ENCODE measurements at regions not wholly inside any gene's neighbourhood (a gene's known extent, or its start where the extent isn't known, plus 50 kb on each side); places are given as distances from the start of the nearest gene placed in this dataset.

DNA sequence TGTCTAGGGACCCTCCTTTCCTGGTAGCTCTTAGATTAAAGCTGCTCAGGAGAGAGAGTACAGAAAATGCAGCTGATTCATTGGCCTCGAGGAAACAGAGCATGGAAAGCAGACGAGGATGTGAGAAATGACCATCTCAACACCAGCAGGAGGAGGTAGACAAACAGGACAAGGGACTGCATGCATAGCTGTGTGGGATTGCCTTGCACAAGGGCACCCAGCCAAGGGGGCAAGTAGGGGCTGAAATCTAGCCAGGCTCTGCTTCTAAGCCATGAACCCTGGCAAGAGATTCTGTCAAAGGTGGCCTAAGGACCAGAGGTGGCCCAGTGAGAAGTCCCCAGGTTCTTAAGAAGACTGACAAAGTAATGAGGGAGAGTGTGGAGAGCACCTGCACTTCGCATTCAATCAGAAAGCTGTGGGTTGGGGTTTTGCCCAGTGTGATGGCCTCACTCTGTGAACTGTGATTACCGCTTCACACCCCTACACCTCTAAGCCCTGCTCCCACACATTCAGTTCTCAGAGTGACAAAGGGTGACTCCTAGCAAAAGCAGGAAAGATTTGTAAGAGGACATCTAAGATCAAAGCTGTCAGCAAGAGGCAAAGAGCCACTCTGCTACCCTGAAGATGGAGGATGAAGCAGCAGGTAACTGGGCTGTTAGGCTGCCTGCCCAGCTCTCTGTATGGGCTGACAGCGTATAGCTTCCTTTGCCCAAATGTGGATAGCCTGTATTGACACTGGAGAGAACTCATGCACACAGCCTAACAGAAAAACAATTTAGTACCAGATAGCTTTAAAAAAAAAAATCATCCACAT lies 151.3 kb upstream of the PELI1 start:
- H3K27ac ChIP-seq (ENCODE audit: low read depth, low read length), result no peak overlapping the region
- H3K79me2 ChIP-seq (ENCODE audit: insufficient read depth, low read length), result no peaks in the 10 kb centered on the region
- peaks cover 36% of the 10 kb centered on the region for H3K27me3 ChIP-seq (ENCODE audit: insufficient read depth, low read length)
- DNase-seq (ENCODE audit: insufficient read length, low spot score, missing footprints), result no peak
- H3K4me2 ChIP-seq (ENCODE audit: insufficient read depth, low read length), result no peak overlapping the region
- H4K20me1 ChIP-seq (ENCODE audit: insufficient read depth, low read length), result no peaks in the 10 kb centered on the region
- no peaks in the 10 kb centered on the region for H3K36me3 ChIP-seq (ENCODE audit: insufficient read depth, low read length)
- peaks cover 11% of the 10 kb centered on the region for H3K4me1 ChIP-seq (ENCODE audit: insufficient read depth, low read length)
- H3K4me3 ChIP-seq (ENCODE audit: insufficient read depth, low read length), result no peak overlapping the region
- H2AFZ ChIP-seq (ENCODE audit: low read length), result no peak overlapping the region
- TF ChIP-seq, protein P1, sequence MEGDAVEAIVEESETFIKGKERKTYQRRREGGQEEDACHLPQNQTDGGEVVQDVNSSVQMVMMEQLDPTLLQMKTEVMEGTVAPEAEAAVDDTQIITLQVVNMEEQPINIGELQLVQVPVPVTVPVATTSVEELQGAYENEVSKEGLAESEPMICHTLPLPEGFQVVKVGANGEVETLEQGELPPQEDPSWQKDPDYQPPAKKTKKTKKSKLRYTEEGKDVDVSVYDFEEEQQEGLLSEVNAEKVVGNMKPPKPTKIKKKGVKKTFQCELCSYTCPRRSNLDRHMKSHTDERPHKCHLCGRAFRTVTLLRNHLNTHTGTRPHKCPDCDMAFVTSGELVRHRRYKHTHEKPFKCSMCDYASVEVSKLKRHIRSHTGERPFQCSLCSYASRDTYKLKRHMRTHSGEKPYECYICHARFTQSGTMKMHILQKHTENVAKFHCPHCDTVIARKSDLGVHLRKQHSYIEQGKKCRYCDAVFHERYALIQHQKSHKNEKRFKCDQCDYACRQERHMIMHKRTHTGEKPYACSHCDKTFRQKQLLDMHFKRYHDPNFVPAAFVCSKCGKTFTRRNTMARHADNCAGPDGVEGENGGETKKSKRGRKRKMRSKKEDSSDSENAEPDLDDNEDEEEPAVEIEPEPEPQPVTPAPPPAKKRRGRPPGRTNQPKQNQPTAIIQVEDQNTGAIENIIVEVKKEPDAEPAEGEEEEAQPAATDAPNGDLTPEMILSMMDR (IDR thresholded peaks at IDR 0.05; ENCODE audit: extremely low read depth, low read depth, low read length), result no peak
- H3K9me3 ChIP-seq (ENCODE audit: low read depth, low read length), result no peaks in the 10 kb centered on the region

DNA sequence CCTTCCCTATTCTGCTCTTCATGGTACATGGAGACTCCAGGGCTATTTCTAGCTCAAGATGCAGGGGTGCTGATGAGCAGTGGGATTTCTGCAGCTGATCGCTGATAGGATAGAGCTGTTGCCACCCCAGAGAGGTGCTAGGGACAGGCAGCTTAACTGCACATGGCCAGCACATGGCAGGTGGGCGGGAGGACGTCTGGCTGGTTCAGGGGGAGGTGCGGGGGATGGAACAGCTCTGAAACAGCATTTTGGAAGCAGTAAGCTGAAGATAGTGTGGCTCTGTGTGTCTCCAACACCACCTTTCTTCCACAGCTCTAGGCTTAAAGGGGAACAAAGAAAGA lies 151.9 kb upstream of the PELI1 start:
- Histone ChIP-seq H3K27ac (ENCODE audit: low read depth, low read length) (no peak overlapping the region), H3K4me1 (ENCODE audit: insufficient read depth, low read length) (peaks cover 5% of the 10 kb centered on the region), H2AFZ (ENCODE audit: low read length) (no peak overlapping the region), H3K4me3 (ENCODE audit: insufficient read depth, low read length) (no peak overlapping the region), H3K9me3 (ENCODE audit: low read depth, low read length) (no peaks in the 10 kb centered on the region), H4K20me1 (ENCODE audit: insufficient read depth, low read length) (no peaks in the 10 kb centered on the region), H3K36me3 (ENCODE audit: insufficient read depth, low read length) (no peaks in the 10 kb centered on the region), H3K79me2 (ENCODE audit: insufficient read depth, low read length) (no peaks in the 10 kb centered on the region), H3K4me2 (ENCODE audit: insufficient read depth, low read length) (no peak overlapping the region), H3K27me3 (ENCODE audit: insufficient read depth, low read length) (peaks cover 37% of the 10 kb centered on the region)
- no peak for DNase-seq (ENCODE audit: insufficient read length, low spot score, missing footprints)
- TF ChIP-seq, protein P1 (IDR thresholded peaks at IDR 0.05; ENCODE audit: extremely low read depth, low read depth, low read length), result no peak

DNA sequence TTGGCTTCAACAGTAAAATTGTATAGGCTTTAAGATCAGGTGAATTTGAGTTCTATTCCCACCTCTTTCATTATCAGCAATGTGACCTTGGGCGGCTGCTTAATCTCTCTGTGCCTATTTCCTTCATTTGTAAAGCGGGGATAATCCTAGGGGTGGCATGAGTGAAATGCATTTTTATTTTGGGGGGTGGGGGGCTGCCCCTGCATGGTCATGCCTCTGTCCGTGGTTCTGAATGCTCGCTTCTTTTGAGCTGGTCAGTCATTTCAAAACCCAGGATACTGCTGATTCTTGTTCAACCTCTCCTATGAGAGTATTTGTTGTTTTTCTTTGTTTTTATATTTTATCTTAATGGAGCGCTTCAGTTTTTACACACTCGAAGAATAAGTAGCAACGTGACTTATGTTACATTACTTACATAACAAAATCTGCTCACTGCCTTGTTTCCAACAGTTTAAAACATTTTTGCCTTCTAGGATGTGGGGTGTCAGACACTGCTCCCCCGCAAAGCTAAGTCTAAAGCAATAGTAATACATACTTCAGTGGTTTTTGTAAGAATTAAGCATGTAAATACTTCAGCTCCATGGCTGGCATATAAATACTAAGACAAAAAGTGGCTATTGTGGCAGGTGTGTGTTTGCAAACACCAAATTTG lies 152.6 kb upstream of the PELI1 start:
- no peaks in the 10 kb centered on the region for H3K36me3 ChIP-seq (ENCODE audit: insufficient read depth, low read length)
- H3K4me3 ChIP-seq (ENCODE audit: insufficient read depth, low read length), result no peak overlapping the region
- H4K20me1 ChIP-seq (ENCODE audit: insufficient read depth, low read length), result no peaks in the 10 kb centered on the region
- H3K27me3 ChIP-seq (ENCODE audit: insufficient read depth, low read length), result peaks cover 41% of the 10 kb centered on the region
- no peaks in the 10 kb centered on the region for H3K9me3 ChIP-seq (ENCODE audit: low read depth, low read length)
- no peak overlapping the region for H3K4me2 ChIP-seq (ENCODE audit: insufficient read depth, low read length)
- H3K27ac ChIP-seq (ENCODE audit: low read depth, low read length), result no peak overlapping the region
- no peaks in the 10 kb centered on the region for H3K79me2 ChIP-seq (ENCODE audit: insufficient read depth, low read length)
- TF ChIP-seq, protein P1 (IDR thresholded peaks at IDR 0.05; ENCODE audit: extremely low read depth, low read depth, low read length), result no peak
- no peaks in the 10 kb centered on the region for H3K4me1 ChIP-seq (ENCODE audit: insufficient read depth, low read length)
- no peak overlapping the region for H2AFZ ChIP-seq (ENCODE audit: low read length)
- no peak for DNase-seq (ENCODE audit: insufficient read length, low spot score, missing footprints)

DNA sequence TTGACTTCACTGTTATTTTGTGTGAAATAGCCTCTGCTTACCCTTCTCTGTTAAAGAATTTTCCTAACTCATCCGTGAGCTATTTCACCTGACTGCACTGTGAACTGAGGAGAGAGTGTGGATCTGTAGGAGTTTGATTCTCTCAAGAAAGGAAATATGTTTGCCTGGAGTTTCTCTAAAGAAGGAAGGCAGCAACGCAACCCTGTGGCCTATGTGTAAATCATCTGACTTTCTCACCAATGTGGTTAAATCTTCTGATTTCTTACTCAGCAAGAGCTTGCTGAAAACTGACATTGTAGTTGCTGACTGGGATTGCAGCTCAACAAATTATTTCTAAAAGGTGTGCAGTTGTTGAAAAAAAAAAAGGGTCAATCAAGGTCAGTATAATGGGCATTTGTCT lies 153.9 kb upstream of the PELI1 start:
- no peak for DNase-seq (ENCODE audit: insufficient read length, low spot score, missing footprints)
- Histone ChIP-seq H3K4me1 (ENCODE audit: insufficient read depth, low read length) (no peaks in the 10 kb centered on the region), H3K4me3 (ENCODE audit: insufficient read depth, low read length) (no peak overlapping the region), H2AFZ (ENCODE audit: low read length) (no peak overlapping the region), H4K20me1 (ENCODE audit: insufficient read depth, low read length) (no peaks in the 10 kb centered on the region), H3K79me2 (ENCODE audit: insufficient read depth, low read length) (no peaks in the 10 kb centered on the region), H3K27ac (ENCODE audit: low read depth, low read length) (no peak overlapping the region), H3K36me3 (ENCODE audit: insufficient read depth, low read length) (no peaks in the 10 kb centered on the region), H3K4me2 (ENCODE audit: insufficient read depth, low read length) (no peak overlapping the region), H3K27me3 (ENCODE audit: insufficient read depth, low read length) (peaks cover 41% of the 10 kb centered on the region), H3K9me3 (ENCODE audit: low read depth, low read length) (no peaks in the 10 kb centered on the region)
- TF ChIP-seq, protein P1 (IDR thresholded peaks at IDR 0.05; ENCODE audit: extremely low read depth, low read depth, low read length), result no peak

Measured in osteoblast (primary cell).